SKM-1 treated with dmso at 0.1 percent for 144 hours (cell line): ENCODE measurements at regions not wholly inside any gene's neighbourhood (a gene's known extent, or its start where the extent isn't known, plus 50 kb on each side); places are given as distances from the start of the nearest gene placed in this dataset.

Source experiments
- DNase-seq: peaks from one replicate; lab custom pipeline; 2025; ENCODE audit not compliant: unreplicated experiment; lab: John Stamatoyannopoulos, UW

- no peak for DNase-seq
Observed at GRCh38 chr2:60296219-60296955, 257.1 kb downstream of the BCL11A start.

- DNase-seq, result no peak
Observed at GRCh38 chr2:60295636-60295962, 257.9 kb downstream of the BCL11A start.

GRCh38 chr2:60294901-60295635 lies 258.4 kb downstream of the BCL11A start:
- no peak for DNase-seq

DNA sequence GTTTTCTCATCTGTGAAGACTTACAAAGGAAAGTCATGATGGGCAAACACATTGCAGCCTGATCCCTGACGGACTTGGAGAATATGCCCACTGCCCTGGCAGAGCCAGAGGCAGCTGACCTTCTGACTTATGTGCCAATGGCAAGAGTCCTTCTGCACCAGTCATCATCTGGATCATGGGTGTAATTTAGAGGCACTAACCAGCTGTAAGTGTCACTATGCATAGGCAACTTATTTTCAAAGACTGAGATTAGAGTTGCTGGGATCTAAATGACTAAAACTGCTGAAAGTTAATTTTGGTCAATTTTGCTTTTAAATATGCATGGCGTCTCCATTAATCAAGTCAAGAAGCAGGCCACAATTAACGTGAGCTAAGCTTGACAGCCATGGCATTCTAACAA lies 261.2 kb downstream of the BCL11A start:
- no peak for DNase-seq

DNA sequence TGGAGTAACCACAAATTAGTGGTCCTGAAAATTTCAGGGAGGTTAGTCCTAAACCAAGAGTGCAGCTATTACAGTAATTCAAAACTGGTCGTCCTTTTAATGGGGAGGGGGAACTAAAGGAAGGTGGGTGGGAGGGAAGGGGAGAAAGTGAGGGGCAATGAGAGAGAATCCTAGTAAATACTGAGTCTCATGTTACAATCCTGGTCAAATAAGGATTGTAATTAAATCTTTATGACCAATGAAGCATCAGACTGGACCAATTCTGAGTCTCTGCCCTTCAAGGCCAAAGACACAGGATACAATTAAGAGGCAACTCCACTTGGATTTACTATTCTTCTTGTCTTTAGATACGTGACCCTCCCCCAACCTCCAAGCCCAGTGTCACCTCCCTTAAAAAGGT lies 262.9 kb downstream of the BCL11A start:
- no peak for DNase-seq

DNA sequence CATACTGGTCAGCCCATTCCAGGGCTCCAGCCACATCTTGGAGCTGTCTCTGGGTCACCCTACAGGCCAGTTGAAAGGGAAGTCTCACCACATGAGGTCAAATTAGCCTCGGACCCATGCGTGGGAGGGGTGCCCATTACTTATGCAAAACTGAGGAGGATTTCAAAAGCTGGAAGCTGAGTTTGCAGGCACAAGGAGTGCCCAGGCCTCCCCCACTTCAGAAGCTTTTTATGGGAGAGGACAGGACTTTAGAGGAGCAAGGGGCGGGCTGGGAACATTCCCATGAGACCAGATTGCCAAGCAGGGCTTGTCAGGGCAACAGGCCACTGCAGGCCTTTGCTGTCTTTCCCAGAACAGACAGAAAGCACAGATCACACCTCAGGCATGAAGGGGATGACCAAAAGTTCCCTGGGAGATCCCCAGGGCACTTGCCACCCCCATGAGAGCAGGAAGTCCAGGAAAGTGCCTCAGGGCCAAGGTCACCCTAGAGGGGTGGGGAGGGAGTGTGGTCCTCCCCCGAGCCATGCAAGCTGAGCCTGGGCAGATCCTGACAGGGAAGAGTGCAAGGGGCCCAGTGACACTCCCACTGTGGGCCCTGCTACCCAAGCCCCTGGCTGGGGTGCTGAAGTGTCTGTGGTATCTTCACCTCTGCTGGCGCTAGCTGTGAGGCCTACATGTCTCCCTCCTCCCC lies 267.7 kb downstream of the BCL11A start:
- no peak for DNase-seq

GRCh38 chr2:60283626-60284025 lies 269.8 kb downstream of the BCL11A start:
- DNase-seq, result no peak

DNA sequence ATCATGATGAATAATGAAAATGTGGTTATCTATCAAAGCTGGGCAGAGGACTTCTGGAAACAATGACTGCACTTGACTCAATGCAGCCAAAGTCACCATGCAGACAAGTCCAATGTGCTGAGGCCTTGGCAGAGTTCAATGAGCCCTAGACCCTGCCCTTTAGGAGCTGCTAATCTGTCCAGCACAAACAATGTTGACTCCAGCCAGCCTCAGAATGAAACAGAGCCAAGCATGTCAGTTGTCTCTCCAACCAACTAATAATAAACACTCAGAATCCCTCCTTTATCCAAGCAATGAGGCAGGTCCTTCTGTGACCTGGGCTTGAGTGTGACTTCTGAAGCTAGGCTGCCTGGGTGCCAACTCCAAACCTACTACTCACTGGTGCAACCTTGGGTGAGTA lies 270.6 kb downstream of the BCL11A start:
- no peak for DNase-seq

DNA sequence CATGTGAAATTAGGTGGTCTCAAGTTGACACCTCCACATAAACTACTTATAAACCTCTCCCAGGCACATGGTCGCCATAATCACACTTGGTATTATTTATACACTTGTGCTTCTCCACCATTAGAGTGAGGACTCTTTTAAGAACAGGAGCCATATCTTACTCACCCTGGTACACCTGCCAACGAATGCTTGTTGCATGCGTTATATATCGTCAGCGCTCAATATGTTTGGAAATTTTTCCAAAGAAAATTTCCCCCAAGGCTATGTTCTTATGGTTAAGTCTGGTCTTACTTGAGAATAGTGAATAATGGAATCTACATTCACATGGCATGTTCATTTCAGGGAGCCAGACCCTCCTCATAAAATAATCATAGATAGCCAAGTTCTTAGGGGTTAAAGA lies 271.7 kb downstream of the BCL11A start:
- DNase-seq, result no peak

DNA sequence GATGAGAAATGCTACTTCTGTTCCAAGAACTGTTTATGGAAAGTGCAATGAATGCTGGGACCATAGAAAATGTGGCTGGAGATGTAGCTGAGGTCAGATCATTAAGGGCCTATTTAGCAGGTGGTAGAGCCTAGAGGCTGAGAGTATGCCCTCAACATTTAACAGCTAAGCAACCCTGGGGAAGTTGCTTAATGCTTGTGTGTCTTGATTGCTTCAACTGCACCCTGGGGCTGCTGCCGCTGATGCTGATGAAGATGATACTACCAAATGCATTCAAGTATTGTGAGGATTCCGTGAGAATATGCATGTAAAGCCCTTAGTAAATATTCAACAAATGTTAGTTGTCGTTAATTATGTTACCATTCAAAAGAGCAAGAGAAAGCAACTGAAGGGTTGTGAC lies 273.2 kb downstream of the BCL11A start:
- DNase-seq, result no peak

GRCh38 chr2:60278906-60279305 lies 274.5 kb downstream of the BCL11A start:
- DNase-seq, result no peak

DNA sequence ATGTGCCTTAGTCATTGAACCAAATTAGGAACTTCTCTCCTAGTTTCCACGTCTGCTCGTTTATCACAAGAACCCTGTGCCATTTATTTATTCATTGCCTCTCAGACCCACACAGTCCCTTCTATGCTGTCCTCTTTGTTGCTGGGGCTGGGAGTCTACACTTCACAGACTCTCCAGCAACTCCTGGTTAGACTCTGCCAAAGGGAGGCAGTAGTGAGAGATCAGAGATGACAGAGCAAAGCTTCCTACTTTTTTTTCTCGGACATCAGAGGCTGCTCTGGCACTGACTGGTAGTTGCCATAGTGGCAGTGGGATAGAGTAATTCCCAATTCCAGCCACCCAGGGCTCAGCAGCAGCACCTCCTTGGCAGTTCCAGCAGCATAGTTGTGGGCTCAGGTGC lies 277.5 kb downstream of the BCL11A start:
- no peak for DNase-seq

DNA sequence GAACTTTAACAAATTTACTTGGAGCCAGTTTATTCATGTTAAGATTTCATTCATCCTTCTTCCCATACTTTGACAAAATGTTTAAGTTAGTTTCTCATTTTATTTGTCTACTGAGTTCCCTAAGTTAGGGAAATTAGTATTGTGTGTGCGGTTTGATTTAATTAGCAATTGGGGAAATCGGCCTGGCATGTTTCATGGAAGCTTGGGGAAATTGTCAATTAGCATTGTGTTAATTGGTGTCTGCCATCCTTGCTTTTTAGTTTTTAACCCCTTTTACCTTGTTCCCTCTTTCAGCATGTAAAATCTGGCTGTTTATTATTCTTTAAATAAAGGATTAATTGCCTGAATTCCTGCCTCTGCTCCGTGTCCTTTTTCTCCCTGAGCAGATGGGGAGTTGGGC lies 279.6 kb downstream of the BCL11A start:
- DNase-seq, result no peak

GRCh38 chr2:60271713-60272112 lies 281.7 kb downstream of the BCL11A start:
- DNase-seq, result no peak

GRCh38 chr2:60271131-60271530 lies 282.3 kb downstream of the BCL11A start:
- no peak for DNase-seq

DNA sequence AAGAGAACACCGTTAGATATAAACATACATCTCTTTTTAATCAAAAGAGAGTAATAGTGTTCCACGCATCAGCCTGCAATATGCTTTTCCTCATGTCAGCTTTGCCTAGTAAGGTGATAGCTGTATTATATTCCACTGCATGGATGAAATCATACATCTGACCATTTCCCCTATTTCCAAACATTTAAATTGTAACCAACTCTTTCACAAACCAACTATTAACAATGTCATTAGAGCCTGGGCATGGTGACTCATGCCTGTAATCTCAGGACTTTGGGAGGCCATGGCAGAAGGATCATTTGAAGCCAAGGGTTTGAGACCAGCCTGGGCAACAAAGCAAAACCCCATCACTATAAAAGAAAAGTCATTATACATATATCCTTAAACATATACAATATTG lies 284.8 kb downstream of the BCL11A start:
- no peak for DNase-seq

DNA sequence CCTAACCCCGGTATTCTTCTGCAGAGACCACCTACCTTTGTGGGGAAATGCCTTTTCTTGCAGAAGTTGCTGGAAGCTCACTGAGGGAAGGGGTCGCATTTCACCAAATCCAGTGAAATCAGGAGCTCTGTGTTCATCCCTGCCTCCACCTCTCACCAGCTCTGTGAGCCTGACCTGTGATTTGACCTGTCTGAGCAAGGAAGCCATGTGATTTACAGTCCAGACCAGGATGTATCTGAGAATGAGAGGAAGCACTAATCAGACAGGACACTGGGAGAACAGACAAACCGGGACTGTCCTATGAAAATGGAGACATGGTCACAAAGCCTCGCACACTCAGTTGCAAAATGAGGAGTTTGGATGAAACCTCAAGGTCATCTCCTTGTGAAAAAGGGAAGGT lies 285.4 kb downstream of the BCL11A start:
- no peak for DNase-seq

- no peak for DNase-seq
Observed at GRCh38 chr2:60267122-60267521, 286.3 kb downstream of the BCL11A start.

DNA sequence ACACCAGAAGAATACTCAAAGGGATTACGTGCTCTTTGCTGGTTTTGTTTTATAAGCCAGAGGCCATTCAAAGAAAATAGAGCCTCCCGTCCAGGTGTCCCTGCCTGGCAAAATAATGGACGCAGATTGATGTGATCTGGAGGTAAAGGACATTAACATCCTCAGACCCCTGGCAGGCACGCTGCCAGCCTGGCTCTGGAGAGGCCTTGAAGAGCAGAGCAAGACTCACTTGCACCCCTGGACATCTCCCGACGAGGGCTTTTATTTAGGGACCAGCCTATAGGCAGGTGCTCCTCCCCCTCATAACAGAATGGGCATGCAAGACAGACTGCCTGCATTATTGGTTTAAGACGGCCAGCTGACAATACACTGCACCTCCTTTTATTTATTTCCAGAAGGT lies 291.3 kb downstream of the BCL11A start:
- no peak for DNase-seq

DNA sequence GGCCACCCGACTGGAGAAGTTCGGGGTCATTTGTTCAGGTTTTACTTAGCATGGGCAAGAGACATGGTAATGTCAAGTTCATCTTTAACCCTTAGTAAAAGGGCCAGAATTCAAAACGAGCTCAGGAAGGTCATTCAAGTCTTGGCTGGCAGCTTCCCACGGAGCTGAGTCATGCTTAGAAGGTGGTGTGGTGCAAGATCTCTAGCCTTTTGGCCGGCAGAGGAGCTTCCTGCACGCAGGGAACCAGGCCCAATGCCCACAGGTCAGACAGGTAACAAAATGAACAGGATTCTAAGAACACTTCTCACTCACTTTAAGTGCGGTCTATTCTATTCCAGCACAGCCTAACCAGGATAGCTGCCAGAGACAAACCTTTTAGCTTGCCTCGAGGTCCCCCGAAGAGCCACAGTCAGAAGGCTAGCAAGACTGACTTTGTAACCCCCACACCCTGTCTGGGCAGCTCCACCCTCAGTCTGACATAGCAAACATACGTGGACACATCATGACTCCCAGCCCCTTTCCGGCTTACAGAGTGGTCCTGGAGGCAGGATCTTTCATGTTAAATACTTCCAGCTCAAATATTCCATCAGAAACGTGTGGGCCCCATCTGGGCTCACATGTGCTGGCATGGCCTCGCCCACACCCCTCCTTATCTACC lies 292.7 kb downstream of the BCL11A start:
- DNase-seq, result peak; percentile 36

DNA sequence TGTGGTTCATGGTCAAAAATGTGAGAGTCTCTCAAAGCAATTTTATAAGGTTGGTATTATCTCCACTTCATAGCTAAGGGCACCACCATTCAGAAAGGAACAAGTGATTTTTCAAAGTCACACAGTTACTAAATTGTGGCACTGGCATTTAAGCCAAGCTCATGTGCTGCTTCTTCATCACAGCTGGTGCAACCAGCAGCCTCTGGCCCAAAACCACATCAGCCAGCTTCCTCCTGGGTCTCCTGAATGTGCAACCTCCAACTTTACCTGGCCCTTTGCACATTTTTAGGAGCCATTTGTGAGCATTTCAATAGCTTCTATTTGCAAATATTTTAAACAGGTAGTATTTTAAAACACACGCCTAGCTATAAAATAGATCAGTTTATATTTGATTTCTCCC lies 293.7 kb downstream of the BCL11A start:
- no peak for DNase-seq
